ENCODE measurements at regions not wholly inside any gene's neighbourhood (a gene's known extent, or its start where the extent isn't known, plus 50 kb on each side); places are given as distances from the start of the nearest gene placed in this dataset.
A peak's percentile ranks its signal among the peaks of the same experiment; 100 is the strongest.
"Not testable (repeated sequence)": the region's sequence is repeated elsewhere in the genome, so short reads cannot be mapped to it uniquely, and the experiment has no call there.

- no peak for DNase-seq (ENCODE audit: low spot score)
These were observed 890.4 kb downstream of the TRIB2 start for GRCh38 chr2:13607139-13607538.

GRCh38 chr2:13611939-13612338 lies 895.2 kb downstream of the TRIB2 start:
- DNase-seq (ENCODE audit: low spot score), result no peak

GRCh38 chr2:13616059-13616458 lies 899.3 kb downstream of the TRIB2 start:
- DNase-seq (ENCODE audit: low spot score), result no peak

- DNase-seq (ENCODE audit: low spot score), result no peak
These were observed 899.9 kb downstream of the TRIB2 start for GRCh38 chr2:13616616-13617015.

- DNase-seq (ENCODE audit: low spot score), result no peak
These were observed 911.4 kb downstream of the TRIB2 start for GRCh38 chr2:13628122-13628521.

- peak; percentile 0 for DNase-seq (ENCODE audit: low spot score)
These were observed 921.4 kb downstream of the TRIB2 start for GRCh38 chr2:13638181-13638580.

GRCh38 chr2:13649918-13650317 lies 933.2 kb downstream of the TRIB2 start:
- no peak for DNase-seq (ENCODE audit: low spot score)

- peak; percentile 10 for DNase-seq (ENCODE audit: low spot score)
These were observed 933.9 kb downstream of the TRIB2 start for GRCh38 chr2:13650586-13651180.

GRCh38 chr2:13651684-13652131 lies 935.0 kb downstream of the TRIB2 start:
- no peak for DNase-seq (ENCODE audit: low spot score)

- DNase-seq (ENCODE audit: low spot score), result peak; percentile 54
These were observed 936.0 kb downstream of the TRIB2 start for GRCh38 chr2:13652531-13653313.

GRCh38 chr2:13654416-13654815 lies 937.7 kb downstream of the TRIB2 start:
- no peak for DNase-seq (ENCODE audit: low spot score)

- DNase-seq (ENCODE audit: low spot score), result no peak
These were observed 943.5 kb downstream of the TRIB2 start for GRCh38 chr2:13660231-13660630.

GRCh38 chr2:13662055-13662454 lies 945.3 kb downstream of the TRIB2 start:
- no peak for DNase-seq (ENCODE audit: low spot score)

- no peak for DNase-seq (ENCODE audit: low spot score)
These were observed 950.1 kb downstream of the TRIB2 start for GRCh38 chr2:13666582-13667414.

- no peak for DNase-seq (ENCODE audit: low spot score)
These were observed 950.6 kb downstream of the TRIB2 start for GRCh38 chr2:13667415-13667757.

- peak; percentile 1 for DNase-seq (ENCODE audit: low spot score)
These were observed 952.9 kb downstream of the TRIB2 start for GRCh38 chr2:13669607-13670006.

GRCh38 chr2:13673821-13674220 lies 957.1 kb downstream of the TRIB2 start:
- DNase-seq (ENCODE audit: low spot score), result not testable (repeated sequence)

GRCh38 chr2:13676269-13676668 lies 956.2 kb upstream of the LRATD1 start:
- DNase-seq (ENCODE audit: low spot score), result no peak

- DNase-seq (ENCODE audit: low spot score), result no peak
These were observed 950.6 kb upstream of the LRATD1 start for GRCh38 chr2:13681936-13682335.

GRCh38 chr2:13682540-13683272 lies 949.8 kb upstream of the LRATD1 start:
- no peak for DNase-seq (ENCODE audit: low spot score)

- no peak for DNase-seq (ENCODE audit: low spot score)
These were observed 946.3 kb upstream of the LRATD1 start for GRCh38 chr2:13686262-13686661.

GRCh38 chr2:13694673-13695072 lies 937.8 kb upstream of the LRATD1 start:
- no peak for DNase-seq (ENCODE audit: low spot score)
